ENCODE measurements at regions not wholly inside any gene's neighbourhood (a gene's known extent, or its start where the extent isn't known, plus 50 kb on each side); places are given as distances from the start of the nearest gene placed in this dataset.

DNA sequence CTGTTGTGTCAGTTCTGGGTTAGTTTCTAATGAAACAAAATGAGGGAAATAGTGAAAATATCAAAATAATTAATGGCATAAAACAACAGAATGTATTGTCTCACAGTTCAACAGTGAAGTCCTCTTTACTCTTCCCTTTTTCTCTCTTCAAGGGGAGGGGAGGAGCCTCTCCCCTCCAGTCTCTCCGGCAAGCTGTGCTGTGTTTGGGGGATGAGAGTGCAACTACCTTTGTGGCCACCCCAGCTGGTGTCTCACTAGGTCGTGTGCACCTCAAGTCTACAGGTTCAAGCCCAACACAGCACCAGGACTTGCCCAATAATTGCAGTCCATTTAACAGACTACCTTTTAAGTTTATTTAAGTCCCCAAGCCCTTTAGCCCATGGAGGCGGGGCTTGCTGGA is 271.7 kb upstream of the DOK6 start:
- H3K27me3 Mint-ChIP-seq, result no peaks in the 10 kb centered on the region
- H3K36me3 Mint-ChIP-seq (ENCODE audit: low read depth), result no peaks in the 10 kb centered on the region
- ATAC-seq (no peak), DNase-seq (no peak)
- CTCF ChIA-PET, result no interaction called here
- intact Hi-C loops (cut with micrococcal nuclease), result no loop called here
- TF ChIP-seq, protein P1, sequence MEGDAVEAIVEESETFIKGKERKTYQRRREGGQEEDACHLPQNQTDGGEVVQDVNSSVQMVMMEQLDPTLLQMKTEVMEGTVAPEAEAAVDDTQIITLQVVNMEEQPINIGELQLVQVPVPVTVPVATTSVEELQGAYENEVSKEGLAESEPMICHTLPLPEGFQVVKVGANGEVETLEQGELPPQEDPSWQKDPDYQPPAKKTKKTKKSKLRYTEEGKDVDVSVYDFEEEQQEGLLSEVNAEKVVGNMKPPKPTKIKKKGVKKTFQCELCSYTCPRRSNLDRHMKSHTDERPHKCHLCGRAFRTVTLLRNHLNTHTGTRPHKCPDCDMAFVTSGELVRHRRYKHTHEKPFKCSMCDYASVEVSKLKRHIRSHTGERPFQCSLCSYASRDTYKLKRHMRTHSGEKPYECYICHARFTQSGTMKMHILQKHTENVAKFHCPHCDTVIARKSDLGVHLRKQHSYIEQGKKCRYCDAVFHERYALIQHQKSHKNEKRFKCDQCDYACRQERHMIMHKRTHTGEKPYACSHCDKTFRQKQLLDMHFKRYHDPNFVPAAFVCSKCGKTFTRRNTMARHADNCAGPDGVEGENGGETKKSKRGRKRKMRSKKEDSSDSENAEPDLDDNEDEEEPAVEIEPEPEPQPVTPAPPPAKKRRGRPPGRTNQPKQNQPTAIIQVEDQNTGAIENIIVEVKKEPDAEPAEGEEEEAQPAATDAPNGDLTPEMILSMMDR (IDR thresholded peaks at IDR 0.05), result no peak
- no peak overlapping the region for H3K27ac Mint-ChIP-seq
- H3K4me1 Mint-ChIP-seq (ENCODE audit: low read depth), result no peaks in the 10 kb centered on the region
- POLR2A ChIA-PET, result no interaction called here
- H3K9me3 Mint-ChIP-seq, result peaks cover 7% of the 10 kb centered on the region
- no peak overlapping the region for H3K4me3 Mint-ChIP-seq

DNA sequence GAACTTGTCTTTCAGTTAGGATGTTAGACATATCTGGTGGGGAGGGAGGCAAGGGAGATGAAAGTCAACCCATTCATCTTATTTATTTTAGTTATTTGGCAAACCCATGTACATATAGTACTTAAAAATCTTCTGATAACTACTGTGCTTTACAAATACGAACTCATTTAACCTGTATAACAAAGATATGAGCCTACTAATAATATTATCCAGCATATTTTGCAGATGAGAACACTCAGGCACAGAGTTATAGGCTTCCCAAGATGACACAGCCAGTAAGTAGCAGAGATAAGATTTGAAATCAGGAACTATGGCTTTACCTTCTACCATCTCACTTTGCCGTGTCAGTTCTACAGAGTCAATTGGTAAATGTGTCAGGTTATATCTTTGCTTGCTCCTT is 262.6 kb upstream of the DOK6 start:
- Mint-ChIP-seq H3K9me3 (peaks cover under 1% of the 10 kb centered on the region), H3K4me1 (ENCODE audit: low read depth) (no peaks in the 10 kb centered on the region), H3K4me3 (no peak overlapping the region), H3K27ac (no peak overlapping the region), H3K27me3 (no peaks in the 10 kb centered on the region), H3K36me3 (ENCODE audit: low read depth) (no peaks in the 10 kb centered on the region)
- intact Hi-C loops (cut with micrococcal nuclease), result no loop called here
- ChIA-PET POLR2A (no interaction called here), CTCF (interaction anchor here (0.7 kb wide), 1 partner anchor 286 kb away, joined by 3 read pairs; no protein-coding TSS in a partner anchor)
- ATAC-seq, result no peak
- DNase-seq, result no peak
- TF ChIP-seq, protein P1 (IDR thresholded peaks at IDR 0.05), result no peak

DNA sequence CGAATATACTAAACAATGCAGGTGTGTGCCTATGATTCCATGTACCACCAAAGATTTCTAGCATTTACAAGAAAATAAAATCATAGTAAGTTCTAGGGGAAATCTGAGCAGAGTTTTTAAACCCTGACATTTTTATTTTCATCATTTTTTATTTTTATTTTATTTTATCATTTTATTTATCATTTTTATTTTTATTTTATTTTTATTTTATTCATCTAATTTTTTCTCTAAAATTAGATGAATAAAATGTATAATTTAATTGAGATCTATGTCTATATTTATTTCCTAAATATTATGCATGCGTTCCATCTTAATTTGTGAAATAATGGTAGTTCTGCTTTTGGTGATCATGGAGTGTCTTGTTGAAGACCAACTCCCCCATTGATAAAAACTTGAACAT is 257.6 kb upstream of the DOK6 start:
- intact Hi-C loops (cut with micrococcal nuclease), result no loop called here
- TF ChIP-seq, protein P1 (IDR thresholded peaks at IDR 0.05), result no peak
- POLR2A ChIA-PET, result no interaction called here
- Mint-ChIP-seq H3K4me3 (no peak overlapping the region), H3K27me3 (no peaks in the 10 kb centered on the region), H3K36me3 (ENCODE audit: low read depth) (no peaks in the 10 kb centered on the region), H3K4me1 (ENCODE audit: low read depth) (no peaks in the 10 kb centered on the region), H3K9me3 (no peaks in the 10 kb centered on the region), H3K27ac (no peak overlapping the region)
- DNase-seq (no peak), ATAC-seq (no peak)
- CTCF ChIA-PET, result no interaction called here

DNA sequence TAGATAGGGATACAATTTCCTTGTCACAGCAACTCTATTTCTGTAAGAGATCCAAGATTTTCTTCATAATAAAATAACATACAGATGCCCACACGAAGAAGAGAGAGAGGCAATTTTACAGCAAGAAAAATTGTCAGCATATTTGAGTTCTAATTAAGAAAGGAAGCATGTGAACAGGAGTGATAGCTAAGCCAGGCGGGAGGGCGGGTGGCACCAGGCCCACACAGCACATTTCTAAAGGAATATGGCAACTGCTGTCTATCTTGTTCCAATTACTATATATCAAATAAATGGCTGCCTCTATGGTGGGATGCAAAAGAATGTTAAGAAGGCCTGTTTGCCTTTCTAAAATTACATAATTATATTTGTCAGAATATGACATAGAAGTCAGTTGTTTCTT is 248.3 kb upstream of the DOK6 start:
- no peak overlapping the region for H3K4me3 Mint-ChIP-seq
- H3K27ac Mint-ChIP-seq, result no peak overlapping the region
- intact Hi-C loops (cut with micrococcal nuclease), result no loop called here
- ATAC-seq, result no peak
- DNase-seq, result no peak
- CTCF ChIA-PET, result interaction anchor here (1.0 kb wide), 1 partner anchor 16 kb away, joined by 3 read pairs; no protein-coding TSS in a partner anchor
- H3K9me3 Mint-ChIP-seq, result no peaks in the 10 kb centered on the region
- TF ChIP-seq, protein P1 (IDR thresholded peaks at IDR 0.05), result no peak
- H3K36me3 Mint-ChIP-seq (ENCODE audit: low read depth), result no peaks in the 10 kb centered on the region
- H3K27me3 Mint-ChIP-seq, result no peaks in the 10 kb centered on the region
- POLR2A ChIA-PET, result no interaction called here
- H3K4me1 Mint-ChIP-seq (ENCODE audit: low read depth), result no peaks in the 10 kb centered on the region

DNA sequence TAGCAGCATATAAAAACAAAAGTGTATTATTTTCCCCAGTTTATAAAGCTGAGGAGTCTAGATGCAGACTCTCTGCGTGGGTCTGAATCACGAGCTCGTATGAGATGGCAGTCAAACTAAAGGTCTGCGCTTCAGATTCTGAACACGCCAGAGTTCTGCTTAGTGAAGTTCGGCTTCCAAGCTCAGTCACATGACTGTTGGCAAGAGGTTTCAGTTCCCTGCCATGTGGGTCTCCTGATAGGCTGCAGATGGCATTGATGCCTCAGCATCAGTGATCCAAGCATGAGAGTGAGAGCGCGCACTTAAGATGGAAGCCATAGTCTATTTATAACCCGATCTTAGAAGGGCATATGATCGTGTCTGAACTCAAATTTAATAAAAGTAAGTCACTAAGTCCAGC is 242.8 kb upstream of the DOK6 start:
- ChIA-PET POLR2A (no interaction called here), CTCF (no interaction called here)
- intact Hi-C loops (cut with micrococcal nuclease), result no loop called here
- no peaks in the 10 kb centered on the region for H3K27me3 Mint-ChIP-seq
- TF ChIP-seq, protein P1 (IDR thresholded peaks at IDR 0.05), result no peak
- ATAC-seq (no peak), DNase-seq (no peak)
- no peaks in the 10 kb centered on the region for H3K9me3 Mint-ChIP-seq
- H3K4me1 Mint-ChIP-seq (ENCODE audit: low read depth), result no peaks in the 10 kb centered on the region
- H3K36me3 Mint-ChIP-seq (ENCODE audit: low read depth), result no peaks in the 10 kb centered on the region
- H3K27ac Mint-ChIP-seq, result no peak overlapping the region
- H3K4me3 Mint-ChIP-seq, result no peak overlapping the region

All from activated CD8-positive, alpha-beta T cell treated with anti-CD3 and anti-CD28 coated beads for 36 hours (primary cell).